Suprapubic skin (tissue), 4 donors: ENCODE measurements at regions not wholly inside any gene's neighbourhood (a gene's known extent, or its start where the extent isn't known, plus 50 kb on each side); places are given as distances from the start of the nearest gene placed in this dataset.

Experiments
- POLR2A ChIP-seq, 2 donors: fragments of 450-650 bp; IDR thresholded peaks; one replicate each; pipeline ENCODE4 v1.6.1; 2017; ENCODE audit warnings: antibody characterized with exemption in 2 of 2, mild to moderate bottlenecking in 2 of 2, moderate library complexity in 2 of 2
- POLR2AphosphoS5 ChIP-seq, 3 donors: sonication (generic); formaldehyde crosslinking; IDR thresholded peaks; one replicate each; pipeline ENCODE4 v1.6.1; 2017; ENCODE audit warnings: antibody characterized with exemption in 3 of 3
- TF ChIP-seq, protein P1 (sequence below), 2 donors: fragments of 200-600 bp in 1 of 2; fragments of 450-650 bp in 1 of 2; sonication (generic) in 1 of 2; IDR thresholded peaks; one replicate each; pipeline ENCODE4 v1.5.1; 2016 to 2019; ENCODE audit warnings: antibody characterized with exemption in 2 of 2, mild to moderate bottlenecking in 1 of 2, moderate library complexity in 1 of 2

DNA sequence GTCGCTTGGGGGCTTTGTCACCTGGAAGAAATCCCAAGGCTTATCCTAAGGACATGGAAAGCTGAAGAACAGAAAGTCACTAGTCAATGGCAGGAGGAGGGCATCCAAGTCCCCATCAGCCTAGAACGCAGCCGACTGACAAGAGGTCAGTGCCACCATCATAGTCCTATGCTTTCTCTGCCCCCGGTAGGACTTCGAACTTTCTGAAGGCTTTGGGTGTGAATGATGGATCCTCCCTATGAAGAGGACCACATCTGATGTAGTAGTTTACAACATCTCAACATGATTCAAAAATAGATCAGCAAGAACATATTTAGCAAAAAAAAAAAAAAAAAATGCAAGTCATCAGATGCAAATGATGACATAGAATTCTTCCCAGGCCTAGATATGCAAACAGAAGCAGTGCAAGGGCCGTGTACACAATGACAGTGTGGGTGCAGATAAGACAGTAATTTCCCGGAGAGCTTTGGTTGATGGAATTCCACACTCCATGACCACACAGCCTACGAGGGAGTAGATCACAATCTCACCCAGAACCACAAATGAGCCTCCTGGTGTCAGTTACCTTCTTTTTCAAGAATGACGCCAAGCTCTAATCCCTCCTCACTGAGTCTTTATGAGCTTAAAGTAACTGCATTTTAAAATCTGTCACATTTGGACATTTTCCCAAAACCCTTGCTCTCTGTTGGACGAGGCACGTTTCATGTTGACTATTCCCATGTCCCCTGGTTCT lies 88.2 kb downstream of the PSMG1 start:
- no peak for TF ChIP-seq POLR2A (IDR thresholded peaks at IDR 0.05)
- TF ChIP-seq, protein P1, sequence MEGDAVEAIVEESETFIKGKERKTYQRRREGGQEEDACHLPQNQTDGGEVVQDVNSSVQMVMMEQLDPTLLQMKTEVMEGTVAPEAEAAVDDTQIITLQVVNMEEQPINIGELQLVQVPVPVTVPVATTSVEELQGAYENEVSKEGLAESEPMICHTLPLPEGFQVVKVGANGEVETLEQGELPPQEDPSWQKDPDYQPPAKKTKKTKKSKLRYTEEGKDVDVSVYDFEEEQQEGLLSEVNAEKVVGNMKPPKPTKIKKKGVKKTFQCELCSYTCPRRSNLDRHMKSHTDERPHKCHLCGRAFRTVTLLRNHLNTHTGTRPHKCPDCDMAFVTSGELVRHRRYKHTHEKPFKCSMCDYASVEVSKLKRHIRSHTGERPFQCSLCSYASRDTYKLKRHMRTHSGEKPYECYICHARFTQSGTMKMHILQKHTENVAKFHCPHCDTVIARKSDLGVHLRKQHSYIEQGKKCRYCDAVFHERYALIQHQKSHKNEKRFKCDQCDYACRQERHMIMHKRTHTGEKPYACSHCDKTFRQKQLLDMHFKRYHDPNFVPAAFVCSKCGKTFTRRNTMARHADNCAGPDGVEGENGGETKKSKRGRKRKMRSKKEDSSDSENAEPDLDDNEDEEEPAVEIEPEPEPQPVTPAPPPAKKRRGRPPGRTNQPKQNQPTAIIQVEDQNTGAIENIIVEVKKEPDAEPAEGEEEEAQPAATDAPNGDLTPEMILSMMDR (IDR thresholded peaks at IDR 0.05) = no peak
- TF ChIP-seq POLR2AphosphoS5 (IDR thresholded peaks at IDR 0.05) = no peak
